HUDEP-2 (cell line): ENCODE measurements at regions not wholly inside any gene's neighbourhood (a gene's known extent, or its start where the extent isn't known, plus 50 kb on each side); places are given as distances from the start of the nearest gene placed in this dataset.

Experiments
- DNase-seq, 76 experiments: peaks; one replicate each; lab custom pipeline; 2025; ENCODE audit not compliant: unreplicated experiment in 76 of 76; lab: John Stamatoyannopoulos, UW

DNA sequence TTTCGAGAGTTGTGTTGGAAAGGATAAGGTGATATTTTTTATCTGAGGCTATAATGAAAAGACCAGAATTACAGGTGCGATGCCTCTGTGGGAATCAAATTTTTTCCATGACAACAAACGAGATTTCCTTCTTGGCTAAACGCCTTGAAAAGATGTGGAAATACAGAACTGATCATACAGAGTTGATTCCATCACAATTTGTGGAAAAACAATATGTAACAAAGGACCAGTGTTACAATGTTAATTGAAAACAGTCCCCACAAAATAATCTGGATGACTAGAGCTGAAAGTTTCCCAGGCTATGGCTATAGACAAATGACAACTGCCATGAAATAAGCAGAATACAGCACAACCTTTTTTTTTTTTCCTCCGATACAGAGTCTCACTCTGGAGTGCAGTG, 628.9 kb downstream of the DIAPH3 start:
- DNase-seq, result no peak

DNA sequence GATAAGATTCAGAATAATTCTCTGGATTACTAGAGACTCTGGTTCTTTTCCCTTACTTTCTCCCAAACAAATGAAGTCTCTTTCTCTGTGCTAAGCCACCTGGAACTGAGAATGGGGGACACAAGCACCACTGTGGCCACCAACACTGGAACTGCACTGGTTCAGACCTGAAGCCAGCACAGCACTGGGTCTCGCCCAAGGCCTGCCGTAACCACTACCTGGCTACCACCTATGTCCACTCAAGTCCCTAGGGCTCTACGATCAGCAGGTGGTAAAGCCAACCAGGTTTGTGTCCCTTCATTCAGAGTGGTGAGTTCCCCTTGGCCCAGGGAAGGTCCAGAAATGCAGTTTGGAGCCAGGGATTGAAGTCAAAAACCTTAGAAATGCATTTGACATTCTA, 626.2 kb downstream of the DIAPH3 start:
- DNase-seq, result no peak

DNA sequence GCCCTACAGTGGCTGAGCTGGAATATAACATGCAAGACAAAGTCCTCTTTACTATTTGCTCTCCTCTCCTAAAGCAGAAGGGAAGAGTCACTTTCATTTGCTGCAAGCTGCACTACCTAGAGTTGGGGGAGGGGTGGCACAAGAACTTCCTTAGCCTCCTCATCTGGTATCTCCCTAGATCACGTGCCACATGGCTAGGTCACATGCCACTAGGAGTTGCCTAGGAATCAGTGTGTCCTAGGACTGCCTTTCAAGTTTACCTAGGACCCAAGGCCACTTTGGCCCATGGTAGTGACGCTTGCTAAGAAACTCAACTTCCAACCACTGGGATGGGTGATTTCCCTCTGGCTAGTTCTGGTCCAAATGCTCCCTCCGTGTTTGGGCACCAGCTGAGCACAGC, 625.2 kb downstream of the DIAPH3 start:
- DNase-seq, result no peak

DNA sequence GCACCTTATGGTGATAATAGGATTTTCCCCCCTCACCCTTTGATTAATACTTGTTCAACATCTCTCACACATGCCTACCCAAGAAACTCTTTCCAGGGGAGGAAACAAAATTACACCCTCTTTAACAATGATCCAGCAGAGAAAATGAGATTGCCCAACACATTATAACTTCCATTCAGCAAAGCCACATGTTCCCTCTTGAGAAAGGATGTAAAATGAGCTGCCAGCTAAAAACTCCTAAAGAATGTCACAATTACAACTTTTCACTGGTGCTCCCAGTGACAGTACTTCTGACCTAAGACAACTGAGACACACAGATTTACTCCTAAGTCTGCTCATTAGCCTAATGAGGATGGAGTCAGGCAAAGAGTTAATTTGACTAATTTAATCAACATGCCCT, 621.4 kb downstream of the DIAPH3 start:
- DNase-seq, result no peak

DNA sequence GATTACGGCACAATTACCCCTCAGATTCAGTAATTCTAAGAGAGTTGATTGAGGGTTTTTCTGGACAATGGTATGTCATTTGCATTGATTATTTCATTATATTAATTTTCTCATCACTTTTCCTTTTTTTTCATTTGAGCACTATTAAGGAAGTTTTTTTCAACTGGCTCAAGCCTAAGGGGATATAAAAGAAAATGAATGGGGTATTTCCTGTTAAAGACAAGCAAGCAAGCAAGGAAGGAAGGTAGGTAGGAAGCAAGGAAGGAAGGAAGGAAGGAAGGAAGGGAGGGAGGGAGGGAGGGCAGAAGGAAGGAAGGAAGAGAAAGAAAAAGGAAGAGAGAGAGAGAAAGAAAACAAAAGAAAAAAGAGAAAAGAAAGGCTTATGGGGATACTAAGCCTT, 620.3 kb downstream of the DIAPH3 start:
- DNase-seq, result no peak

DNA sequence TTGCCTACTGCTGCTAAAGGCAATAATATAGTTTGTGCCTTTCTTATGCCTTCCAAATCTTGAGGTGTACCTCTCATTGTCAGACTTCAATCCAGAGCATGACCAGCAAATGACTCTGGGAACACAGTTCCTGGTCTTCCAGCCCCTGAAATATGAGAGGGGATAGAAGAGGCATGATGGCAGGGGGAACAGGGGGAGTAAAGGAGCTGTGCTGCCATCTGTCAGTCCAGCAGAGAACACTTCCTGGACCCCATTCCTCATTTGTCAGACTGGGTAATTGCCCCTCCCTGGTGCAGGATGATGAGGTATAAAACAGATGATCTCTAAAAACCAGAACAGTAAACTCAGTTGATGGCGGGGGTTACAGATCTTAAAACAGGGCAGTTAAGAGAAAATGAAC, 618.7 kb downstream of the DIAPH3 start:
- no peak for DNase-seq

DNA sequence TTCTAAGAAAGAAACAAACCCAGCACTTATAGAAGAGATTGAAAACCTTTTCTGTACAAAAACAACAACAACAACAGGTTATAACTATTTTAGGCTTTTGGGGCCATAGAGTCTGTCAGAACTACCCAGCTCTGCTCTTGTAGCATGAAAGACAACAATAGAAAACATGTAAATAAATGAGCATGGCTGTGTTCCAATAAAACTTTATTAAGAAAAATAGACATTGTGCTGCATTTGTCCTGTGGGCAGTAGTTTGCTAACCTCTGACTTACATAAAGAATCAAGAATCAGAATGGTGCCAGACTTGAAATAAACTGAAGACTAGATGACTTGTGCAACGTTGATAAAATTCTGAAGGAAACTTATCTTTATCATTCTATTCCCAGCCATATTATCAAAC, 617.5 kb downstream of the DIAPH3 start:
- peak in 3 of 76 experiments; percentile 2 to 16 (median 13) for DNase-seq

DNA sequence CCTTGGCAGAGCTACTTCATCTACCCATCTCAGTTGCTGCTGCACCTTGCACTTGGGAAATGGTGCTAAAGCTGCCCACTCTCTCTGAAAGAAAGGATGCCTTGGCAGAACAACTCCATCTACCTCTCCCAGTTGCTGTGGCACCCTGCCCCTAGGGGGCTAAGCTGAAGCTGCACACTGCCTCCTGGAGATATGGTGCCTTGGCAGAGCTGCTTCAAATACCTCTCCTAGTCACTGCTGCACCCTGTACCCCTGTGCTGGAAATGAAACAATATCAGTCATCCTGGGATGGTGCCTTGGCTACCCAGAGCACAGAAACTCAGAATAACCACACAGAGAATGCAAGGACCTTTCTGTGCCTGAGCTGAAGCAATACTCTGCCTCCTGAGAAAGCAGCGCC, 615.8 kb downstream of the DIAPH3 start:
- peak in 13 of 76 experiments; percentile 2 to 25 (median 10) for DNase-seq

DNA sequence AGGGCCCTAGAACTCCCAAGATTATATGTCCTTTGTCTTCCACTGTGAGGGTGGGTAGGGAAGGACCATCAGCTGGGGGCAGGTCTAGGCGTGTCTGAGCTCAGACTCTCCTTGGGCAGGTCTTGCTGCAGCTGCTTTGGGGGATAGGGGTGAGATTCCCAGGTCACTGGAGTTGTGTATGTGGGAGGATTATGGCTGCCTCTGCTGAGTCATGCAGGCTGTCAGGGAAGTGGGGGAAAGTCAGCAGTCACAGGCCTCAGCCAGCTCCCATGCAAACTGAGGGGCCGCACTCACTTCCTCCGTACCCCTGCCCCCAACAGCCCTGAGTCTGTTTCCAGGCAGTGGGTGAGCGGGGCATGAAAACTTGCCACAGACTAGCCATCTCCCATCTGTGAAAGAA, 600.8 kb downstream of the DIAPH3 start:
- DNase-seq, result no peak

DNA sequence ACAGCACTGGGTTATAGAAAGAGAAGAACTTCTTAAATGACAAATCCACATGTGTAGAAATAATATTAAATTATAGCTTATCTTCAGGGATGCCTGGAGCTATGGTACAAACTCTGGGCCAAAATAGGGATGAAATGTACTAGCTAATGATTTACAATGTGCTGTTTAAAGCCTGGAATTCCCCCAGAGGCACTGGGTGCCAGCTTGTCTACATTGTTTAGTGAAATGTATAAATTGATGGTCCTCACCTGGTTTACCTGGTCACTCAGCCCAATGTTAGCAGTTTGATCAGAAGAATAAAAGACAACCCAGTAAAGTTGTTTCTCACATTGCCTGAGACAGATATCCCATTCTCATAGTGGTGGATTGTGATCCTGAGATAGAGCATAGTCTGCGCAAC, 597.2 kb downstream of the DIAPH3 start:
- no peak for DNase-seq

DNA sequence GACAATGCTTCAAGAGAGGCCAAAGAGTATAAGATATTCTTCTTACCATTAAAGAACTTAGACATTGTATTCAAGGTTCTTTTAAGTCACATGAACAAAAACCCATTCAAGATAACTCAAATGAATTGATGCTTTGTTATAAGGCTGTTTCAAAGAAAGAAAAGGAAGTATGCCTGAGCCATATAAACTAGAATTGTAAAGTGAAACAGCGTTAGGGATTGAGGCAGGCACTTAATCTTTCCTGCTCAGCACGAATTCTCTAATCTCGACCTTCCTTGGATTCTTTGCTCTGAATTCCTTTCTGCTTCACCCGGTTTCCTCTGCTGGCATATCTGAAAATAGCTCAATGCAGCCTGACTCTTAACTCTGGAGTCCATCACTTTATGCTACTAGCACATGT, 595.4 kb downstream of the DIAPH3 start:
- DNase-seq, result no peak

DNA sequence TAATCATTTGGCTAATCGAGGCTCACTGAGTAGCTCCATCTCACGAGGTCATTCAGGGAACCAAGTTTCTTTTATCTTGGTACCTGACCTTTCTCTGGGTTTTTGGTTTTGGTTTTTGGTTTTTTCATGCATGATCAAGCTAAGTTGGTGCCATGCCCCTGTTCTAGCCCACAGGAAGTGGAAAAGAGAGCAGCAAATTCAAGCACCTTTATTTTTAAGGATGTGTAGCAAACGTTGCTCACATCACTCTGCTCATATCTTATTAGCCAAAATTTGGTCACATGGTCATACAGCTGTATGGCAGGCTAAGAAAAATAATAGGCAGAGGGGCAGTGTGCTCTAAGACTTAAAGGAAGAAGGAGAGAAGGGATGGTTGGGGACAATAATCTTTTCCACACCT, 593.5 kb downstream of the DIAPH3 start:
- DNase-seq, result no peak

DNA sequence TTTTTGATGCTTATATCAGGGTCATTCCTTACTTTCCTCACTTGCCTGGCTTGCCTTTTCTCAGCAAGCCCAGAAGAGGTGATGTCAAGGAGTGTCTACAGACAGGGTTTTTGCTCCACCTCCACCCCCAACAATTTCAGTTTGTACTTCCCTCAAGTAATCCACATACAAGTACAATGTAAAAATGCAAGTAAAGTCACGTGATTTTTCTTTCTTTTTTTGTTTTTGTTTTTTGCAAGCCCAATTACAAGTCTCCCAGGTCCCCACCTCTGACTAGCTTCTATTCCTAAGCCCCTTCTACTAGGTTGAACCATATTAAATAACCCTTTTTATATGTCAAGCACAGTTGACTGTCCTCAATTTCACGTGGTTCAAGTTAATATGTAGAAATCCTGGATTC, 579.6 kb downstream of the DIAPH3 start:
- DNase-seq, result no peak

DNA sequence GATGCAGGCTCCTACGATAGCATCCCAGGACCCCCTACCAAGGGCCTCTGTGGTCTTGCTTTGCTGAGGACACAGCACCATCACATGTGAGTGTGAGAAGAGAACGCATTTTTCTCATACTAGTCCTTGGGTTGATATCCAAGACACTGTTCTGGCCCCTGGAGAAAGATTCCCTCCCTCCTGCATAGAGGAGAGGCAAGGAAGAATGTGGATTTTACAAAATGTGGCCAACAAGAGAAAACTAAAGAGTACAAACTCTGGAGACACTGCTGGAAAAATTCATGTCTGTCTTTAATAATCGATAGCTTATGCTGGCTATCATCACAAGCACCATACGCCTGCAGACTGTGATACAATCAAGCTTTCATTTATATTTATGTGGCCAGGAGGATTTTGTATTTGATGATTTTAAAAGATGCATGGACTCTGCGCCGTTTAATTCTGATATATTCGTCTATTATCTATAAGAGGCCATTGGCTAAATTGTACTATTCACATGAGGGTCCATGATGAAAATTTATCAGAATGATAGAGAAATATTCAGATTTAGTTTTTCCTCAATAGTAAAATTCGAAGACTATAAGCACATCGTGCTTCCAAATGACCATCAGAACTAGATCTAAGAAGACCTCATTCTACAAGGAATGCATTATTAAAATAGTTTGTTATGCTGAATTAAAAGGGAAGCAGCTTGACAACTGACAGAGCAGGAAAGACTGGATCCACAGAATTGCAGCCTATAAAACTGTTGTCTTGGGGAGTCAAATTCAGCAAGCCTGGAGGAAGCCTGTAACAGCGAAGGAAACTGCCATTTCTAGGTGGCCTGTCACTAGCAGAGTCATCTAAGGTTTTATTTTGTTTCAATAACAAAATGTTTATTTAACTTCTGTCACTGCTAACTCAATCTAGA, 578.7 kb downstream of the DIAPH3 start:
- no peak for DNase-seq

DNA sequence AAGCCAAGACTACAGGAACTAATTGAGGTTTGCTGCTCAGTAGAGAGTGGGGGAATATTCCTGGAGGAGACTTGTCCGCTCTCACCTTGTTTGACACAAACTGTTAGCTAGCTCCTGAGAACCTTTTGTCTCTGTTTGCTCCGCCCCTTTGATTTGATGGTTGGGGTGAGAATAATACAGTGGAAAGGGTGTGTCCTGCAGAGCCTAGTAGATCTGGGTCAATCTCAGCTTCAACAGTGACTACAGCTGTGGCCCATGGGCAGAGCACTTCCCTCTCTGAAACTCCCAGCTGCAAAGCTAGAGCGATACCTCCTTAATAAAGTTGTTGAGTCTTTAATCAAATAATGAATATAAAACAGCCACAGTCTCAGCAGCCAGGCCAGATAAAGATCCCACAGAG, 576.7 kb downstream of the DIAPH3 start:
- no peak for DNase-seq

DNA sequence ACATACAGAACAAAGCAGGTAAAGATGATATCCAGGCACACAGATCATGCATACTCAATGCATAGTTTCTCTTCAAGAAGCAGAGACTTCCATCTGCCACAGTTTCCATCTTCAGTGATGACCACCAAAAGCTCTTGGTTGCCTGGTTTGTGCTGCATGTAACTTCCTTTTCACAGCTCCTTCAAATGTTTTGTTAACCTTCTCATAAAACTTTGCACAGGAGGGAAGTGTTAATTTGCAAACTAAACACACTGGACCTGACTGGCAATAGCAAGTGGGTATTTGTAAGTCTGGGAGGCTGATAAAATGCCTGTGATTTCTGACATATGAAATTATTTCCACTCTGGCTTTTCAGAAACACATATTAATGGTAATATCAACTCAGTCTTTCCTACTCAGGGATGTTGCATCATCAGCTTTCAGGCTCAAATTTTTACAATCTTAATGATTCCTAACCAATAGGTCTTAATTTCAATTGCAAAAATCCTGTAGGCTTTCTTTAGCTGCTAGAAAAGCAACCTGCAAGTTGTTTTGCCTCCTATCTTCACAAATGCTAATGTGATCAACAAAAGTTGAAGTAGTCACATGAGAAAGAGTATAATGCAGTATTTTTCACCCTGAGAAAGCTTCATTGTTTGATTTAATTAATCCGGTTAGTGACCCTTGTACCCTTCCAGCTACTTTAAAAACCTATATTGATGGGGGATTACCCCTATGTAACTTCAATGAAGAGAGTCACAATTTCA, 575.6 kb downstream of the DIAPH3 start:
- DNase-seq, result no peak

DNA sequence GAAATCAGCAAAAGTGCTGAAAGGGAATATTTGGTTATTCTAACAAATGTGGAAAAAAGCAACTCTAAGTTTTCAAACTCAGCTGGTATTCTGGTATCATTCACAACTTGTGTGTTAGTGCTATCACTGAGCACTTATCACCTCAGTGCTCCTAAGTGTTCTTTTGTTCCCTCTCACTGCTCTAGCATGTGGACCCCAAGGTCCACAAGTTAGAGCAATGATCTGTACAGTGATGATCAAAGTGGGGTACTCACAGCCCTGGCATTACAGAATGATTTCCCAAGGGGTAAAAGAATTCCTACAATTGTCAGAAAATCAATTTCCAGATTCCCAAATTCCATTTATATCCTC, 575.0 kb downstream of the DIAPH3 start:
- no peak for DNase-seq

DNA sequence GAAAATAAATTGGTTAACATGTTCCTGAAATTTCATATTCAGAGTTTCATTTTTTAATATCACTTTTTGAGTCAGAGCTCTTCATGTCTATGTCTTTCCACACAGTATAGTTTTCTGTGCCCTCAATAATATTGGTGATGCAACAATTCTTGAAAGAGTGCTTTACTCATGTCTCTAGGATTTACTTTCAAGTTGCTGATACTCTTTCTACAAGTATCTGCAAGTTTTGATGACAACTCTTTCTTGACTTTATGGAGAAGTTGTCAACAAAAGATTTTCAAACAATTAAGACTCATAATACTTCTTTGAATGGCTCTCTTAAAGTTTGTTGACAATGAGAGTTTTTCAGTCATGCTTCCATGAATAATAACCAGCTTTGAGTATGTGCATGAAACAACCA, 561.7 kb downstream of the DIAPH3 start:
- DNase-seq, result no peak

DNA sequence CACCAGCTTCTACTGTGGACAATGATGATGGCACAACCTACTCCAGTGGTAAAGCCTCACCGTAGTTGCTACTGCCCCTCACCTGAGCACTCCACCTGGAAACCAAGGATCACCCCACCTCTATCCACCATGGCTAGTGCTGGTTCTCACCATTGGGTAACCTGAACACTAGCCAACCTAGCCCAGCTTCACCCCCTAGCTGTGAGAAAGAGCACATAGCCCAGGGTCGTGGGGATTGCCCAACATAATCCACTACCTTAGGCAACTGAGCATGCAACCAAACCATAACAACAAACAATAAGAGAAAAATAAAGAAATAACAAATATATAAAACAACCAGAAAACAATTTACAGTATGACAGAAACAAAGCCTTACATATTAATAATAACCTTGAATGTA, 560.1 kb downstream of the DIAPH3 start:
- DNase-seq, result no peak

DNA sequence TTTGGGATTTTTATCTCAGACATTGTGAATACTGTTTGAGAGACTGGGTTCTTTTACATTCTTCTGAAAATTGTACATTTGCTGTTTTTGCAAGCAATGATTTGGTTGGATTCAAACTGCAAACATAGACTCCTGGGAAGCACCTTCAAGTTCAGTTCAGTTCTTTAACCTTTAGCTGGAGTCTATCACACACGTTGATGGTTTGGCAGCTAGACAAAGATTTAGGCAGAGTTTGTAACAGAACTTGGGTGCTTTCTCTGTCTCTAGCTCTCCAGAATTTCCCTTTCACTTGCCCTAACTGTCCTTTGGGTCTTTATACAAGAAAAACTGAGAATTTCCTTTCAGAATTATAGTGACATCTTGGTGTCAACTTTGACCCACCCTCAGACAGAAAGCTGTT, 556.6 kb downstream of the DIAPH3 start:
- DNase-seq, result no peak

DNA sequence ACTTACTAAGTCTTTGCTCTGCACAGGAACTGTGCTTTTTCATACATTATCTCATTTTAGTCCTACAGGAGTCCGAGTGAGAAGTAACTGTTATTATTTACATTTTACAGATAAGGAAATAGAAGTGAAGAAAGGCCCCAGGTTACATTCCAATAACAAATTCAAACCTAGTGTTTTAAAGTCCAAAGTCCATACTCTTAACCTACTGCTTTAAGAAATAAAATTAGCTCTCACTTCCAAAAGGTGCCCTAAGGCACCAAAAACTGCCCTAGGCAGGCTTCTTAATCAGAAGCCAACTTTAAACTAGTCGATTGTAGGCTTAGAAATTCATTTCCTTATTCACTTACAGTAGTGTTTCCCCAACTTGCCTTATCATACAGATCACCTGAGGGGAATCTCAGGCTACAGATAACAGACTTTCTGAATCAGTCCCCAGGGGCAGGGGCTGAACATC, 555.9 kb downstream of the DIAPH3 start:
- no peak for DNase-seq

DNA sequence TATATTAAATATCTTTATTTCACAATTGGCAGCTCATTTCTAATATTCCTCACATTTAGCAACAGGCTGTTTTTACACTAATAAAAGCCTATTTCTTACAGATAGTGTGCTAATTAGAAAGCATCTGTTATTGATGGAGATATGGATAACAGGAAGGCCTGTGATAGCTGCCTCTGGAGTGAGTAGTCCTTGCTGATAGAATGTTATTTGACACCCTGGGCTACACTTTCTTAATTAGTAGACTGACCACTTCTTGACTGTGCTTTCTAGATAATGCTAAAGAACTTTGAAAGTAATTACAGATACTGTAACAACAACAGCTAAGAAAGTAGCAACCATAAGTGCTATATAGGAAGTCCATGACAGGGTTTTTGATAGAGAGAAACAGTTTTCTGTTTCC, 554.3 kb downstream of the DIAPH3 start:
- no peak for DNase-seq
